K562 (cell line): ENCODE measurements at regions not wholly inside any gene's neighbourhood (a gene's known extent, or its start where the extent isn't known, plus 50 kb on each side); places are given as distances from the start of the nearest gene placed in this dataset.

Experiments
- EZH2 ChIP-seq: IDR thresholded peaks from 2 replicates; pipeline ENCODE4 v1.6.1; 2012; ENCODE audit warnings: low read depth, mild to moderate bottlenecking, inconsistent platforms, low read length, borderline replicate concordance
- MECOM ChIP-seq: fragments of 250-450 bp; sonication (Bioruptor Pico); IDR thresholded peaks from 2 replicates; pipeline ENCODE4 v1.8.0; 2022; ENCODE audit warnings: inconsistent platforms
- PTTG1 ChIP-seq: fragments of 450-650 bp; IDR thresholded peaks from 2 replicates; pipeline ENCODE4 v1.6.1; 2016; ENCODE audit warnings: low read depth, mild to moderate bottlenecking, missing genetic modification characterization, missing compliant biosample characterization
- ZNF274 ChIP-seq: IDR thresholded peaks from 2 replicates; pipeline ENCODE4 v1.6.1; 2011; ENCODE audit warnings: low read depth, mild to moderate bottlenecking, low read length, moderate library complexity, borderline replicate concordance
- ZNF766 ChIP-seq: fragments of 200-800 bp; sonication (Bioruptor generic); conservative IDR thresholded peaks from 2 replicates; pipeline ENCODE4 v1.6.1; 2016; ENCODE audit warnings: missing genetic modification characterization, missing compliant biosample characterization
- TF ChIP-seq, protein P1 (sequence below), 2 experiments: fragments of 150-350 bp in 1 of 2; IDR thresholded peaks; 2 replicates each; pipeline ENCODE4 v1.6.1; 2012 to 2016; ENCODE audit warnings: low read depth in 2 of 2, low read length in 2 of 2, mild to moderate bottlenecking in 1 of 2, moderate library complexity in 1 of 2
- TF ChIP-seq, protein P2 (sequence below), 2 experiments: fragments of 450-650 bp; IDR thresholded peaks; 2 replicates each; pipeline ENCODE4 v1.6.1; 2016; ENCODE audit warnings: mild to moderate bottlenecking in 2 of 2, borderline replicate concordance in 1 of 2, low read depth in 1 of 2, moderate library complexity in 1 of 2
- TF ChIP-seq, protein P3 (sequence below): IDR thresholded peaks from 3 replicates; pipeline ENCODE4 v1.6.1; 2011; ENCODE audit warnings: borderline replicate concordance, mild to moderate bottlenecking, moderate library complexity; ENCODE audit not compliant: insufficient read length; ENCODE audit errors: extremely low read depth

DNA sequence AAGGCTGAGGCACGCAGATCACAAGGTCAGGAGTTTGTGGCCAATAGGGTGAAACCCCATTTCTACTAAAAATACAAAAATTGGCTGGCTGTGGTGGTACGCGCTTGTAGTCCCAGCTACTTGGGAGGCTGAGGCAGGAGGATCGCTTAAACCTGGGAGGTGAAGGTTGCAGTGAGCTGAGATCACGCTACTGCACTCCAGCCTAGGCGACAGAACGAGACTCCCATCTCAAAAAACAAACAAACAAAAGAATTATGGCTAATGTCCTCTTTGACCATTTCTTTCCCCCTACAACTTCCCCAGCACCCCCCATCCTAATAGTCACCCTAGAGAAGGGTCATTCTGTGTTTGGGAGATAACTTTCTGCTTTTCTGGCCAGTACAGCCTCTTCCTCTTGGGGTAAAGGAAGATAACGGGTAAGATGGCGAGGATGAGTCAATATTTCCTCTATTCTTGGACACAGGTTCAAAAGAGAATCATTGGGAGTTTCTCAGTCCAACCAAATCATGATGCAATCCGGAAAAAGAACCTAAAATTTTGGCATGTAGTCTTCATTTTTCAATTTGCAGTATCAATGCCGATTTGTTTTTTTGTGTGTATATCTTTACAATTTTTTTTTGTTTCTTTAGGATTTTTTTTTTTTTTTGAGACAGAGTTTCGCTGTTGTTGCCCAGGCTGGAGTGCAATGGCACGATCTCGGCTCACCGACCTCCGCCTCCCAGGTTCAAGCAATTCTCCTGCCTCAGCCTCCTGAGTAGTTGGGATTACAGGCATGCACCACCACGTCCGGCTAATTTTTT is 107.6 kb upstream of the MED13 start (continued):
- TF ChIP-seq, protein P1, sequence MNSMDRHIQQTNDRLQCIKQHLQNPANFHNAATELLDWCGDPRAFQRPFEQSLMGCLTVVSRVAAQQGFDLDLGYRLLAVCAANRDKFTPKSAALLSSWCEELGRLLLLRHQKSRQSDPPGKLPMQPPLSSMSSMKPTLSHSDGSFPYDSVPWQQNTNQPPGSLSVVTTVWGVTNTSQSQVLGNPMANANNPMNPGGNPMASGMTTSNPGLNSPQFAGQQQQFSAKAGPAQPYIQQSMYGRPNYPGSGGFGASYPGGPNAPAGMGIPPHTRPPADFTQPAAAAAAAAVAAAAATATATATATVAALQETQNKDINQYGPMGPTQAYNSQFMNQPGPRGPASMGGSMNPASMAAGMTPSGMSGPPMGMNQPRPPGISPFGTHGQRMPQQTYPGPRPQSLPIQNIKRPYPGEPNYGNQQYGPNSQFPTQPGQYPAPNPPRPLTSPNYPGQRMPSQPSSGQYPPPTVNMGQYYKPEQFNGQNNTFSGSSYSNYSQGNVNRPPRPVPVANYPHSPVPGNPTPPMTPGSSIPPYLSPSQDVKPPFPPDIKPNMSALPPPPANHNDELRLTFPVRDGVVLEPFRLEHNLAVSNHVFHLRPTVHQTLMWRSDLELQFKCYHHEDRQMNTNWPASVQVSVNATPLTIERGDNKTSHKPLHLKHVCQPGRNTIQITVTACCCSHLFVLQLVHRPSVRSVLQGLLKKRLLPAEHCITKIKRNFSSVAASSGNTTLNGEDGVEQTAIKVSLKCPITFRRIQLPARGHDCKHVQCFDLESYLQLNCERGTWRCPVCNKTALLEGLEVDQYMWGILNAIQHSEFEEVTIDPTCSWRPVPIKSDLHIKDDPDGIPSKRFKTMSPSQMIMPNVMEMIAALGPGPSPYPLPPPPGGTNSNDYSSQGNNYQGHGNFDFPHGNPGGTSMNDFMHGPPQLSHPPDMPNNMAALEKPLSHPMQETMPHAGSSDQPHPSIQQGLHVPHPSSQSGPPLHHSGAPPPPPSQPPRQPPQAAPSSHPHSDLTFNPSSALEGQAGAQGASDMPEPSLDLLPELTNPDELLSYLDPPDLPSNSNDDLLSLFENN (IDR thresholded peaks at IDR 0.05; ENCODE audit: low read depth in 2 of 2, low read length in 2 of 2), result peak in 1 of 2 experiments; percentile 84; a peak in 2 of 4 replicates
- TF ChIP-seq PTTG1 (no peak), ZNF274 (no peak), EZH2 (no peak), ZNF766 (CRISPR knock-in tag) (peak; percentile 75; the same call in 1 of the 2 replicates), MECOM (CRISPR knock-in tag) (no peak; the same call in none of the 2 replicates)
- TF ChIP-seq, protein P2, sequence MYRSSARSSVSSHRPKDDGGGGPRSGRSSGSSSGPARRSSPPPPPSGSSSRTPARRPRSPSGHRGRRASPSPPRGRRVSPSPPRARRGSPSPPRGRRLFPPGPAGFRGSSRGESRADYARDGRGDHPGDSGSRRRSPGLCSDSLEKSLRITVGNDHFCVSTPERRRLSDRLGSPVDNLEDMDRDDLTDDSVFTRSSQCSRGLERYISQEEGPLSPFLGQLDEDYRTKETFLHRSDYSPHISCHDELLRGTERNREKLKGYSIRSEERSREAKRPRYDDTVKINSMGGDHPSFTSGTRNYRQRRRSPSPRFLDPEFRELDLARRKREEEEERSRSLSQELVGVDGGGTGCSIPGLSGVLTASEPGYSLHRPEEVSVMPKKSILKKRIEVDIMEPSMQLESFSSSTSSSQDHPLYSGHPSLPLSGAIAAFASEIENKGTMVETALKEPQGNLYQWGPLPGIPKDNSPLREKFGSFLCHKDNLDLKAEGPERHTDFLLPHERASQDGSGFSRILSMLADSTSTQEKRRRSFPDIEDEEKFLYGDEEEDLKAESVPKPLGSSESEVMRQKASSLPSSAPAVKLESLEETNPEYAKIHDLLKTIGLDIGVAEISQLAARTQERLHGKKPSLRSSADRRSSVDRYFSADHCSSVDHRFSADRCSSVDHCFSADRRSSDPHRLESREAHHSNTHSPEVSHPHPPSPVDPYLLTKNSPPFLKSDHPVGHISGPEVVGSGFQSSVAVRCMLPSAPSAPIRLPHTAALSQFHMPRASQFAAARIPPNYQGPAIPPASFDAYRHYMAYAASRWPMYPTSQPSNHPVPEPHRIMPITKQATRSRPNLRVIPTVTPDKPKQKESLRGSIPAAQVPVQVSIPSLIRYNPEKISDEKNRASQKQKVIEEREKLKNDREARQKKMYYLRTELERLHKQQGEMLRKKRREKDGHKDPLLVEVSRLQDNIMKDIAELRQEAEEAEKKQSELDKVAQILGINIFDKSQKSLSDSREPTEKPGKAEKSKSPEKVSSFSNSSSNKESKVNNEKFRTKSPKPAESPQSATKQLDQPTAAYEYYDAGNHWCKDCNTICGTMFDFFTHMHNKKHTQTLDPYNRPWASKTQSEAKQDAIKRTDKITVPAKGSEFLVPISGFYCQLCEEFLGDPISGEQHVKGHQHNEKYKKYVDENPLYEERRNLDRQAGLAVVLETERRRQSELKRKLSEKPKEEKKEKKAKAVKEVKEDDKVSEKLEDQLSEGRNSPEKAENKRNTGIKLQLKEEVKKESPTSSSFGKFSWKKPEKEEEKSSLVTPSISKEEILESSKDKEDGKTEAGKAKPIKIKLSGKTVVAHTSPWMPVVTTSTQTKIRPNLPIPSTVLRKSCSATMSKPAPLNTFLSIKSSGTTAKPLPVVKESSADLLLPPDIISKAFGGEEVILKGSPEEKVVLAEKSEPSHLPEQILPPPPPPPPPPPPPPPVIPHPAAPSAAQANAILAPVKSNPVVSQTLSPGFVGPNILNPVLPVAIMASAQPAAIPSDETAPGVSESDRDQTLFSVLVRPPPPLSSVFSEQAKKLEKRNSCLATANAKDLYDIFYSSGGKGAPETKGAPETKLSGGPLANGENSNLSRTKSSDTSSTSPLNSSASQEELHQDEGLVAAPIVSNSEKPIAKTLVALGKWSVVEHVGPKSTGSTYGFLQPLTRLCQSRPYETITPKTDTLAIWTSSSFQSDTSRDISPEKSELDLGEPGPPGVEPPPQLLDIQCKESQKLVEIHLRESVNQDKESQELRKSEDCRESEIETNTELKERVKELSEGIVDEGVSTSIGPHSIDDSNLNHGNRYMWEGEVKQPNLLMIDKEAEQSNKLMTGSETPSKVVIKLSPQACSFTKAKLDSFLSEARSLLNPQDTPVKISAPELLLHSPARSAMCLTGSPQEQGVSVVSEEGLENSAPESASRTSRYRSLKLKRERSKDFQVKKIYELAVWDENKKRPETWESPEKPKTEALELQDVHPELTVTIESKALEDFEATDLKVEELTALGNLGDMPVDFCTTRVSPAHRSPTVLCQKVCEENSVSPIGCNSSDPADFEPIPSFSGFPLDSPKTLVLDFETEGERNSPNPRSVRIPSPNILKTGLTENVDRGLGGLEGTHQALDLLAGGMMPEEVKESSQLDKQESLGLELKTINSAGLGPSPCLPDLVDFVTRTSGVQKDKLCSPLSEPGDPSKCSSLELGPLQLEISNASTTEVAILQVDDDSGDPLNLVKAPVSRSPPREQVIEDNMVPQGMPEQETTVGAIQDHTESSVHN (IDR thresholded peaks at IDR 0.05; ENCODE audit: borderline replicate concordance in 1 of 2, low read depth in 1 of 2), result peak in 1 of 2 experiments; percentile 69; a peak in 1 of 4 replicates
- TF ChIP-seq, protein P3, sequence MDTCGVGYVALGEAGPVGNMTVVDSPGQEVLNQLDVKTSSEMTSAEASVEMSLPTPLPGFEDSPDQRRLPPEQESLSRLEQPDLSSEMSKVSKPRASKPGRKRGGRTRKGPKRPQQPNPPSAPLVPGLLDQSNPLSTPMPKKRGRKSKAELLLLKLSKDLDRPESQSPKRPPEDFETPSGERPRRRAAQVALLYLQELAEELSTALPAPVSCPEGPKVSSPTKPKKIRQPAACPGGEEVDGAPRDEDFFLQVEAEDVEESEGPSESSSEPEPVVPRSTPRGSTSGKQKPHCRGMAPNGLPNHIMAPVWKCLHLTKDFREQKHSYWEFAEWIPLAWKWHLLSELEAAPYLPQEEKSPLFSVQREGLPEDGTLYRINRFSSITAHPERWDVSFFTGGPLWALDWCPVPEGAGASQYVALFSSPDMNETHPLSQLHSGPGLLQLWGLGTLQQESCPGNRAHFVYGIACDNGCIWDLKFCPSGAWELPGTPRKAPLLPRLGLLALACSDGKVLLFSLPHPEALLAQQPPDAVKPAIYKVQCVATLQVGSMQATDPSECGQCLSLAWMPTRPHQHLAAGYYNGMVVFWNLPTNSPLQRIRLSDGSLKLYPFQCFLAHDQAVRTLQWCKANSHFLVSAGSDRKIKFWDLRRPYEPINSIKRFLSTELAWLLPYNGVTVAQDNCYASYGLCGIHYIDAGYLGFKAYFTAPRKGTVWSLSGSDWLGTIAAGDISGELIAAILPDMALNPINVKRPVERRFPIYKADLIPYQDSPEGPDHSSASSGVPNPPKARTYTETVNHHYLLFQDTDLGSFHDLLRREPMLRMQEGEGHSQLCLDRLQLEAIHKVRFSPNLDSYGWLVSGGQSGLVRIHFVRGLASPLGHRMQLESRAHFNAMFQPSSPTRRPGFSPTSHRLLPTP, result no peak
